B cell (primary cell): ENCODE measurements at regions not wholly inside any gene's neighbourhood (a gene's known extent, or its start where the extent isn't known, plus 50 kb on each side); places are given as distances from the start of the nearest gene placed in this dataset.

Source experiments
- ATAC-seq: fragments of 200-7000 bp; cut with Tn5 transposase; one replicate; pipeline ENCODE4 v1.10.0; 2021; ENCODE audit warnings: low read depth, mild to moderate bottlenecking, moderate number of reproducible peaks, moderate library complexity
- CTCF ChIA-PET: fragments of 350-600 bp; sonication (Branson Sonifier 250); formaldehyde crosslinking; loops from one replicate; lab custom pipeline; 2021; ENCODE audit warnings: antibody characterized with exemption, inconsistent platforms; lab: Charles Lee
- POLR2A ChIA-PET: fragments of 350-600 bp; sonication (Branson Sonifier 250); formaldehyde crosslinking; loops from one replicate; lab custom pipeline; 2021; ENCODE audit warnings: antibody characterized with exemption; lab: Charles Lee
- DNase-seq: peaks from one replicate; pipeline ENCODE4 v3.0.0; 2013
- H2AFZ ChIP-seq: 2 replicates; pipeline ENCODE4 v1.6.1; 2012; ENCODE audit warnings: mild to moderate bottlenecking, low read depth, low read length; ENCODE audit not compliant: insufficient read depth, poor library complexity, severe bottlenecking
- H3K27ac ChIP-seq, 2 donors: 1 replicate in 1 of 2; 2 replicates in 1 of 2; pipeline ENCODE4 v1.5.1; 2012 to 2013; ENCODE audit warnings: low read length in 2 of 2, mild to moderate bottlenecking in 2 of 2, moderate library complexity in 1 of 2
- H3K27me3 ChIP-seq, 4 experiments: fragments of 200-600 bp in 1 of 4; sonication (generic) in 1 of 4; replicated peaks in 1 of 4; 1 replicate in 2 of 4; 2 replicates in 2 of 4; pipeline versions ENCODE4 v1.6.1 to v1.7.0; 2013 to 2016; ENCODE audit warnings: low read length in 3 of 4, mild to moderate bottlenecking in 2 of 4, mixed read lengths in 1 of 4, moderate library complexity in 1 of 4; ENCODE audit not compliant: insufficient read depth in 4 of 4, control insufficient read depth in 3 of 4; ENCODE audit errors: control extremely low read depth in 1 of 4
- H3K36me3 ChIP-seq, 2 experiments: replicated peaks in 1 of 2; 1 replicate in 1 of 2; 2 replicates in 1 of 2; pipeline versions ENCODE4 v1.6.1 to v1.7.1; 2013; ENCODE audit warnings: low read length in 1 of 2; ENCODE audit not compliant: insufficient read depth in 2 of 2, control insufficient read depth in 1 of 2; ENCODE audit errors: control extremely low read depth in 1 of 2, extremely low read depth in 1 of 2
- H3K4me1 ChIP-seq, 2 donors: fragments of 200-600 bp in 1 of 2; sonication (generic) in 1 of 2; 1 replicate in 1 of 2; 2 replicates in 1 of 2; pipeline versions ENCODE4 v1.5.1 to v1.6.1; 2013 to 2017; ENCODE audit warnings: low read length in 2 of 2; ENCODE audit not compliant: control insufficient read depth in 2 of 2, insufficient read depth in 2 of 2
- H3K4me2 ChIP-seq: replicated peaks from 2 replicates; pipeline ENCODE3; 2012; ENCODE audit warnings: mild to moderate bottlenecking, low read depth, low read length; ENCODE audit not compliant: poor library complexity, severe bottlenecking
- H3K4me3 ChIP-seq, 5 experiments: fragments of 200-600 bp in 1 of 5; sonication (generic) in 1 of 5; 1 replicate in 3 of 5; 2 replicates in 2 of 5; pipeline versions ENCODE4 v1.5.1 to v1.7.0; 2011 to 2016; ENCODE audit warnings: low read length in 4 of 5, mild to moderate bottlenecking in 4 of 5, low read depth in 2 of 5, control low read depth in 1 of 5, moderate library complexity in 1 of 5; ENCODE audit not compliant: insufficient read depth in 1 of 5; ENCODE audit errors: control extremely low read depth in 1 of 5, extremely low read depth in 1 of 5
- H3K79me2 ChIP-seq: fragments of 200-600 bp; sonication (generic); one replicate; pipeline ENCODE4 v1.6.0; 2016; ENCODE audit warnings: low read length; ENCODE audit not compliant: control insufficient read depth, insufficient read depth
- H3K9ac ChIP-seq: fragments of 200-600 bp; sonication (generic); 2 replicates; pipeline ENCODE4 v1.6.1; 2017; ENCODE audit warnings: mild to moderate bottlenecking, low read length, moderate library complexity
- H3K9me3 ChIP-seq, 3 donors: one replicate each; pipeline versions ENCODE4 v1.6.1 to v1.7.1; 2013; ENCODE audit warnings: low read length in 2 of 3; ENCODE audit not compliant: control insufficient read depth in 2 of 3, insufficient read depth in 1 of 3; ENCODE audit errors: control extremely low read depth in 1 of 3
- H4K20me1 ChIP-seq: 2 replicates; pipeline ENCODE4 v1.6.0; 2012; ENCODE audit warnings: mild to moderate bottlenecking, low read length; ENCODE audit not compliant: insufficient read depth, control insufficient read depth, poor library complexity, severe bottlenecking
- H3K27ac Mint-ChIP-seq: one replicate; pipeline ENCODE4 v1.8.0; 2021; ENCODE audit warnings: mixed read lengths
- H3K27me3 Mint-ChIP-seq: one replicate; pipeline ENCODE4 v1.8.0; 2021; ENCODE audit warnings: mixed read lengths
- H3K4me1 Mint-ChIP-seq: one replicate; pipeline ENCODE4 v1.8.0; 2021; ENCODE audit warnings: mixed read lengths
- H3K4me3 Mint-ChIP-seq: one replicate; pipeline ENCODE4 v1.8.0; 2021; ENCODE audit warnings: mixed read lengths
- H3K9me3 Mint-ChIP-seq: one replicate; pipeline ENCODE4 v1.8.0; 2022; ENCODE audit warnings: mixed read lengths; ENCODE audit not compliant: insufficient read depth
- EZH2 ChIP-seq: IDR thresholded peaks from 2 replicates; pipeline ENCODE4 v1.6.1; 2012; ENCODE audit warnings: borderline replicate concordance, low read depth, mild to moderate bottlenecking, moderate library complexity, low read length; ENCODE audit not compliant: insufficient read depth, poor library complexity, severe bottlenecking
- WGBS: methylation state at CpG from one replicate; pipeline ENCODE4 v1.1.5; 2013; ENCODE audit warnings: missing lambda C conversion rate; ENCODE audit not compliant: insufficient coverage; 5-methylcytosine and 5-hydroxymethylcytosine counted together
- intact Hi-C: fragments of 100-400 bp; cut with micrococcal nuclease; formaldehyde crosslinking; loops from one replicate; pipeline ENCODE4 v1.10.0; 2022
- TF ChIP-seq, protein P1 (sequence below): fragments of 200-600 bp; IDR thresholded peaks from one replicate; pipeline ENCODE4 v1.8.0; 2022; ENCODE audit warnings: antibody characterized with exemption, mild to moderate bottlenecking

GRCh38 chr3:78313332-78313731, 1273.4 kb downstream of the ROBO2 start:
- H3K79me2 ChIP-seq: no peaks in the 10 kb centered on the region
- DNase-seq (no peak), ATAC-seq (no peak)
- no peak overlapping the region for H3K4me3 Mint-ChIP-seq
- H3K27ac Mint-ChIP-seq: no peak overlapping the region
- no peaks in the 10 kb centered on the region for H3K4me1 ChIP-seq
- H3K36me3 ChIP-seq: no peaks in the 10 kb centered on the region
- no peak overlapping the region for H3K4me2 ChIP-seq
- ChIA-PET POLR2A (no interaction called here), CTCF (no interaction called here)
- H3K9me3 Mint-ChIP-seq: peaks cover 3% of the 10 kb centered on the region
- TF ChIP-seq, protein P1, sequence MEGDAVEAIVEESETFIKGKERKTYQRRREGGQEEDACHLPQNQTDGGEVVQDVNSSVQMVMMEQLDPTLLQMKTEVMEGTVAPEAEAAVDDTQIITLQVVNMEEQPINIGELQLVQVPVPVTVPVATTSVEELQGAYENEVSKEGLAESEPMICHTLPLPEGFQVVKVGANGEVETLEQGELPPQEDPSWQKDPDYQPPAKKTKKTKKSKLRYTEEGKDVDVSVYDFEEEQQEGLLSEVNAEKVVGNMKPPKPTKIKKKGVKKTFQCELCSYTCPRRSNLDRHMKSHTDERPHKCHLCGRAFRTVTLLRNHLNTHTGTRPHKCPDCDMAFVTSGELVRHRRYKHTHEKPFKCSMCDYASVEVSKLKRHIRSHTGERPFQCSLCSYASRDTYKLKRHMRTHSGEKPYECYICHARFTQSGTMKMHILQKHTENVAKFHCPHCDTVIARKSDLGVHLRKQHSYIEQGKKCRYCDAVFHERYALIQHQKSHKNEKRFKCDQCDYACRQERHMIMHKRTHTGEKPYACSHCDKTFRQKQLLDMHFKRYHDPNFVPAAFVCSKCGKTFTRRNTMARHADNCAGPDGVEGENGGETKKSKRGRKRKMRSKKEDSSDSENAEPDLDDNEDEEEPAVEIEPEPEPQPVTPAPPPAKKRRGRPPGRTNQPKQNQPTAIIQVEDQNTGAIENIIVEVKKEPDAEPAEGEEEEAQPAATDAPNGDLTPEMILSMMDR: no peak
- TF ChIP-seq EZH2: no peak
- H2AFZ ChIP-seq: no peak overlapping the region
- H3K27me3 Mint-ChIP-seq: no peaks in the 10 kb centered on the region
- intact Hi-C loops: no loop called here
- H4K20me1 ChIP-seq: no peaks in the 10 kb centered on the region
- H3K4me3 ChIP-seq: no peak overlapping the region
- H3K4me1 Mint-ChIP-seq: no peaks in the 10 kb centered on the region
- H3K27me3 ChIP-seq: no peaks in the 10 kb centered on the region
- H3K27ac ChIP-seq: no peak overlapping the region
- no peak overlapping the region for H3K9ac ChIP-seq
- H3K9me3 ChIP-seq: no peaks in the 10 kb centered on the region
- WGBS: no CpG with 5 or more reads among the region's 1 CpG

DNA sequence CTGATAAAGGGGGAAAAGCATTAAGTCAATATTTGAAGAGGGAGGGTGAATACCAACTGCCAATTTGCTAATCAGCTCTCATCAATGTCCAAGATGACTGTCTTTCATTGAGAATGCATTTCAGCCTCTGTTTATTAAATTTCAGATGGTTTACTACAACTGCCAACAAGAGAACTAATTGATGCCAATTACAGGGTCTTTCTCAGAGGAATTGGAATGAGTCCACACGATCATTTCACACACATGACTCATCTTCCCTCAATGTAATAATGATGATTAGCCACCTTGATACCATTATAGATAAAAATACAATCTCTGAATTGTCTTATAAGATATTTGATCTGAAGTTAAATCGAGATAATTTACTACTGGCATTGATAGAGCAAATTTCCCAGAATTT, 1274.4 kb downstream of the ROBO2 start:
- Histone ChIP-seq H3K9ac (no peak overlapping the region), H3K36me3 (no peaks in the 10 kb centered on the region), H3K27me3 (no peaks in the 10 kb centered on the region), H3K4me2 (no peak overlapping the region), H4K20me1 (no peaks in the 10 kb centered on the region), H2AFZ (no peak overlapping the region), H3K9me3 (no peaks in the 10 kb centered on the region), H3K4me3 (no peak overlapping the region), H3K27ac (no peak overlapping the region), H3K4me1 (no peaks in the 10 kb centered on the region), H3K79me2 (no peaks in the 10 kb centered on the region)
- intact Hi-C loops: no loop called here
- no CpG with 5 or more reads among the region's 2 CpGs for WGBS
- Mint-ChIP-seq H3K27ac (no peak overlapping the region), H3K27me3 (no peaks in the 10 kb centered on the region), H3K4me1 (no peaks in the 10 kb centered on the region), H3K4me3 (no peak overlapping the region), H3K9me3 (peaks cover 5% of the 10 kb centered on the region)
- ChIA-PET CTCF (no interaction called here), POLR2A (no interaction called here)
- DNase-seq: no peak
- TF ChIP-seq EZH2: no peak
- TF ChIP-seq, protein P1: no peak
- ATAC-seq: no peak
